Endothelial cell (in vitro differentiated cells): ENCODE measurements at regions not wholly inside any gene's neighbourhood (a gene's known extent, or its start where the extent isn't known, plus 50 kb on each side); places are given as distances from the start of the nearest gene placed in this dataset.

Experiments
- DNase-seq: peaks from one replicate; pipeline ENCODE4 v3.0.0; 2021; ENCODE audit warnings: low spot score
- H3K27ac Mint-ChIP-seq: one replicate; pipeline ENCODE4 v1.8.0; 2021; ENCODE audit warnings: mixed read lengths, inconsistent platforms; ENCODE audit not compliant: unreplicated experiment
- H3K27me3 Mint-ChIP-seq: one replicate; pipeline ENCODE4 v1.8.0; 2021; ENCODE audit warnings: mild to moderate bottlenecking, moderate library complexity, mixed read lengths, inconsistent platforms; ENCODE audit not compliant: unreplicated experiment
- H3K36me3 Mint-ChIP-seq: one replicate; pipeline ENCODE4 v1.8.0; 2021; ENCODE audit warnings: mild to moderate bottlenecking, low read depth, mixed read lengths, inconsistent platforms; ENCODE audit not compliant: unreplicated experiment
- H3K4me1 Mint-ChIP-seq: one replicate; pipeline ENCODE4 v1.8.0; 2021; ENCODE audit warnings: mild to moderate bottlenecking, mixed read lengths, inconsistent platforms; ENCODE audit not compliant: unreplicated experiment
- H3K4me3 Mint-ChIP-seq: one replicate; pipeline ENCODE4 v1.8.0; 2021; ENCODE audit warnings: mild to moderate bottlenecking, mixed read lengths, inconsistent platforms; ENCODE audit not compliant: unreplicated experiment
- H3K9me3 Mint-ChIP-seq: one replicate; pipeline ENCODE4 v1.8.0; 2021; ENCODE audit warnings: mixed read lengths, inconsistent platforms; ENCODE audit not compliant: unreplicated experiment
- TF ChIP-seq, protein P1 (sequence below): fragments of 200-600 bp; sonication (generic); IDR thresholded peaks from one replicate; pipeline ENCODE4 v1.5.0; 2021; ENCODE audit warnings: antibody characterized with exemption; ENCODE audit not compliant: unreplicated experiment

DNA sequence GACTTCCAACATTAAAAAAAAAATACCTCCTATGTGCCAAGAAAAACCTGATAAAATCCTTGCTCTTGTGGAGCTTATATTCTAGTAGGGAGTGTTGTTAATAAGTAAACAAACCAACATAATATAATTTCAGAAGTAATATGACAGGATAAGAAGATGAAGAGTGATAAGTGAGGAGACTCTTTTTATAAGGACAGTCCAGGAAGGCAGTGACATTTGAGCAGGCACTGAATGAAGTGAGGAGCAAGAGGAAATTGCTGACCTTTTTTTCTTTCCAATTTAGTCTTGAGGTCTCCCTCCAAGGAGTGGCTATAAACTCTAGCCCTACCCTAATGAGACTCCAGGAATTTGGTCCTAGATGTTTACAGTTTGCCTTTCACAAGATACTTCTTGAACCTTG is 715.7 kb downstream of the SLITRK1 start:
- H3K4me3 Mint-ChIP-seq = no peak overlapping the region
- no peak for DNase-seq
- H3K9me3 Mint-ChIP-seq = no peaks in the 10 kb centered on the region
- H3K4me1 Mint-ChIP-seq = no peaks in the 10 kb centered on the region
- TF ChIP-seq, protein P1, sequence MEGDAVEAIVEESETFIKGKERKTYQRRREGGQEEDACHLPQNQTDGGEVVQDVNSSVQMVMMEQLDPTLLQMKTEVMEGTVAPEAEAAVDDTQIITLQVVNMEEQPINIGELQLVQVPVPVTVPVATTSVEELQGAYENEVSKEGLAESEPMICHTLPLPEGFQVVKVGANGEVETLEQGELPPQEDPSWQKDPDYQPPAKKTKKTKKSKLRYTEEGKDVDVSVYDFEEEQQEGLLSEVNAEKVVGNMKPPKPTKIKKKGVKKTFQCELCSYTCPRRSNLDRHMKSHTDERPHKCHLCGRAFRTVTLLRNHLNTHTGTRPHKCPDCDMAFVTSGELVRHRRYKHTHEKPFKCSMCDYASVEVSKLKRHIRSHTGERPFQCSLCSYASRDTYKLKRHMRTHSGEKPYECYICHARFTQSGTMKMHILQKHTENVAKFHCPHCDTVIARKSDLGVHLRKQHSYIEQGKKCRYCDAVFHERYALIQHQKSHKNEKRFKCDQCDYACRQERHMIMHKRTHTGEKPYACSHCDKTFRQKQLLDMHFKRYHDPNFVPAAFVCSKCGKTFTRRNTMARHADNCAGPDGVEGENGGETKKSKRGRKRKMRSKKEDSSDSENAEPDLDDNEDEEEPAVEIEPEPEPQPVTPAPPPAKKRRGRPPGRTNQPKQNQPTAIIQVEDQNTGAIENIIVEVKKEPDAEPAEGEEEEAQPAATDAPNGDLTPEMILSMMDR = no peak
- no peak overlapping the region for H3K27ac Mint-ChIP-seq
- H3K27me3 Mint-ChIP-seq = no peaks in the 10 kb centered on the region
- H3K36me3 Mint-ChIP-seq = no peaks in the 10 kb centered on the region

DNA sequence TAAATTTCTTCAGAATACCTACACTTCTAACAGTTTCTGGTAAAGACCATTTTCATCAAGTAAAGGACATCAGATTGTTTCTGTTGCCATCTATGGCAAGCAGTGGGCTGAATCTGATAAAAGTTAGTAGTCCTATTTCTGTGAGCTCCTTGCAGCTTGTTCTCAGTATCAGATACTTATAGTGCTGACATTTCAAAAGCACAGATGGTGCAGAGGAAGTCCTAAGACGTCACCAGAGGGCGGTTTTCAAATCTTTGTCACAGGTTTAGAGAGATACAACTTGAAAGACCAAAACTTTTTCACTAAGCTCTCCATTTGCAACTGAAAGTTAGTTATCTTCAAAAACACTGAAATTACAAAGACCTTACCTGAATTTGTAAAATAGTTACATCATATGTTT is 719.8 kb downstream of the SLITRK1 start:
- Mint-ChIP-seq H3K4me1 (no peaks in the 10 kb centered on the region), H3K4me3 (no peak overlapping the region), H3K9me3 (no peaks in the 10 kb centered on the region), H3K36me3 (no peaks in the 10 kb centered on the region), H3K27me3 (no peaks in the 10 kb centered on the region), H3K27ac (no peak overlapping the region)
- DNase-seq = no peak
- TF ChIP-seq, protein P1 = no peak

DNA sequence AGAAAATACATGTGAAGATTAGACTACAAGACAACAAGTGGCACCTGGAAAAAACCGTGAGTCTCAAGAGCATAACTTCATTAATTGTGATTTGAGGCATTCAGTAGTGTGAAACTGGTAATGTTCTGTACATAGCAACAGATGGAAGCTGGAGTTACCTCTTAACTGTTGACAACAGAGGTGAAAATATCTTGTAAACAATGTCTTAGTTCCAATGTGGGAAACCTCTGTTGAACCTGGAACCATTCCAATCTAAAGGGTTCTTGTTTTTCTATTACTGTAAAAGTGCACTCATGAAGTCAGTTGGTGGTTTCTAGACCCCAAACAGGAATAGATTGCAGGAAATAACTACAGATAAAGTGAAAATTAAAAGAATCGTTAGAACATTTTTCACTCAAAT is 728.4 kb downstream of the SLITRK1 start:
- DNase-seq = no peak
- Mint-ChIP-seq H3K4me3 (no peak overlapping the region), H3K36me3 (no peaks in the 10 kb centered on the region), H3K27ac (no peak overlapping the region), H3K27me3 (no peaks in the 10 kb centered on the region), H3K9me3 (no peaks in the 10 kb centered on the region), H3K4me1 (no peaks in the 10 kb centered on the region)
- TF ChIP-seq, protein P1 = no peak

DNA sequence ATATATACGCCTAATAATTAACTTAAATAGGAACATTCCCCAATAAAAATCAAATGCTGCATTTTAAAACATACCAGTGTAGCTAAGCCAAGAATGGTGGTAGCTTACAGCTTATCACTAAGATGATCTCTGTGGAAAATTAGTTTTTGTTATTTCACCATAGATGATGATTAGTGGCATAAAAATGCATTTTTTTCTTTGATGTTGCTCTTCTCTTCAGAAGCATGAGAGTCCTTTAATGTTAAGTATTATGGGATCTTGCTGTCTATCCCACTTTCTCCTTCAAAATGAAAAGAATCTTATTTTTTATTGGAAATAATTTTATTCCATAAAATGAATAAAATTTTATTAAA is 731.0 kb downstream of the SLITRK1 start:
- TF ChIP-seq, protein P1 = no peak
- Mint-ChIP-seq H3K4me3 (no peak overlapping the region), H3K4me1 (no peaks in the 10 kb centered on the region), H3K27me3 (no peaks in the 10 kb centered on the region), H3K9me3 (no peaks in the 10 kb centered on the region), H3K27ac (no peak overlapping the region), H3K36me3 (no peaks in the 10 kb centered on the region)
- DNase-seq = no peak

DNA sequence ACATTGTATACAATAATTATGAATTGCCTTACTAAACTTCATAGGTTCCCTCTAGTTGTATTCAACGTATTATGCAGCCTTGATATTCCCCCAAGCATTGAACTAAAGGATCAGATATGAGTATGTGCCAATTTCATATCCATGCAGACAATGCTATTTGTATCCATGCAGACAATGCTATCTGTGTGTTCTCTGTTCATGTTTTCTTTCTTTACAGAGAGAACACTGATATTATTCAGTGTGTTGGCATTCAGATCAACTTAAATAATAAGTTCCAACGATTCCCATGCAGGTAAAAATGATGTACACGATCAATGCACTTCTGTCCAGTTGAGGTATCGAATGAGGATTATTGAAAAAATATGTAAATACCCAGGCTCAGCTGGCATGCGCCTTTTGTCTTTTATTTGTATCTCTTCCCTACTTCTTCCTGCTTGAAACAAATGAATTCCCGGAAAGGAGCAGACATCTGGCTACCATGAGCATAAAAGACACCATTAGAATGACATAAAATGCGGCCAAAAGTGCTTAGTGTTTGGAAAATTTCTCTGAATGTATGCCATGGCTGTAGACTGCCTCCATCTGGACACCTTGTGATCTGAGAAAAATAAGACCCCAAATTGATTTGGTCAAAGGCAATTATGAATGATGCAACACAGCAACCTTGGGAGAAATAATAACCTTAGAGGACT is 731.5 kb downstream of the SLITRK1 start:
- H3K27me3 Mint-ChIP-seq = no peaks in the 10 kb centered on the region
- H3K36me3 Mint-ChIP-seq = no peaks in the 10 kb centered on the region
- no peaks in the 10 kb centered on the region for H3K4me1 Mint-ChIP-seq
- TF ChIP-seq, protein P1 = no peak
- H3K9me3 Mint-ChIP-seq = no peaks in the 10 kb centered on the region
- DNase-seq = no peak
- no peak overlapping the region for H3K27ac Mint-ChIP-seq
- no peak overlapping the region for H3K4me3 Mint-ChIP-seq
